Right hindlimb (tissue), 1 donor: ENCODE measurements at regions not wholly inside any gene's neighbourhood (a gene's known extent, or its start where the extent isn't known, plus 50 kb on each side); places are given as distances from the start of the nearest gene placed in this dataset.

ENCODE experiments used
- DNase-seq: peaks from one replicate; pipeline ENCODE4 v3.0.0-alpha.2; 2018

DNA sequence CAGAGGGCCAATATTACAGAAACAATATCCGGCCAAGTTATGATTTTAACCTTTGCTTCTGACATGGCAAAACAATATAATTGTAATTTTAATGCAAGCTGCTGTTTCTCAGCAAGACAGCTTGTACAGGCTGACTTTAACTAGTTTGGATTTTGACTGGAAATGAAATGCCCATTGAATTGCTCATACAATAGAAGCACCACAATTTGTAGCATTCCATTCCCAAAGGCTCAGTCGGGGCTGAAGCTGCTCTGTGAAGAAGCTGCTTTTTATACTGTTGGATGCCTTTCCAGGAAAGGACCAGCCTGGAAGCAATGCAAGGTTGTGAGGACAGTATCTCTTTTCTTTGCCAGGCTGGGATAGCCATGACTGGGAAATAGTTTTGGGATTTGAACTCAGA is 677.0 kb upstream of the FANCL start:
- no peak for DNase-seq

DNA sequence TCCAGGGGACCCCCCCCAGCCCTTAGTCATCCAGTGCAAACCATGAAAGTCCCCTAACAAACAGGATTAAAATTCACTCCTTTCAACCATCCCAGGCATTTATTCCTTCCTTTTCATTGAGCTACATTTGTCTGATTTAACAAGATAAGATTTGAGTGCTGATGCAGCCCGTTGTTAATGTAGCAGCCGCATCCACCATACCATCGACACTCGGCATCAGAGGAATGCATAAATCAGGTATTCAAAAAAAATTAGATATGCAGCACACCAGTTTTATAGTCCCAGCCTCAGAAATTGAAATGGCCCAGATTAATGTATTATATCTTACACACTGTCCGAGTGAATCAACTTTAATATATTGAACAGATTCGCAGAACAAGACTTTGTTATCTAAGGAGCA is 676.5 kb upstream of the FANCL start:
- no peak for DNase-seq

DNA sequence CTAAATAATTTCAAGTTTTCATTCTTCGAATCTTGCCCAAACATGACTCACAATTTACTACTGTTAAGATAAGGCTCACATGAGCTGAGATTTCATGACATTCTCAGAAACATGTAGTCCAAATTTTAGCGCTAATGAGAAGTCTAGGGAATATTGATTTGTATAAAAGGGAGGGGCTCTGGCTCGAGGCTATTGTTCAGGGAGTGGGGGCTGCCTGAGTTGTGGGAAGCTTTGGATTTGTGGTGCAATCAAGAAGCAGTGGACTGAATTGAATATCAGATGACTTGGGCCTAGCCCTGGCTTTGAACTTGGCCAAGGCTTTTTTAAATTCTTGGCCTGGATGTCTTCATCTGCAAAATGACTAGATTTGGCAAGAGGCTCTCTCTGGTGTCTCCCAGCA is 674.9 kb upstream of the FANCL start:
- DNase-seq: peak; percentile 61

DNA sequence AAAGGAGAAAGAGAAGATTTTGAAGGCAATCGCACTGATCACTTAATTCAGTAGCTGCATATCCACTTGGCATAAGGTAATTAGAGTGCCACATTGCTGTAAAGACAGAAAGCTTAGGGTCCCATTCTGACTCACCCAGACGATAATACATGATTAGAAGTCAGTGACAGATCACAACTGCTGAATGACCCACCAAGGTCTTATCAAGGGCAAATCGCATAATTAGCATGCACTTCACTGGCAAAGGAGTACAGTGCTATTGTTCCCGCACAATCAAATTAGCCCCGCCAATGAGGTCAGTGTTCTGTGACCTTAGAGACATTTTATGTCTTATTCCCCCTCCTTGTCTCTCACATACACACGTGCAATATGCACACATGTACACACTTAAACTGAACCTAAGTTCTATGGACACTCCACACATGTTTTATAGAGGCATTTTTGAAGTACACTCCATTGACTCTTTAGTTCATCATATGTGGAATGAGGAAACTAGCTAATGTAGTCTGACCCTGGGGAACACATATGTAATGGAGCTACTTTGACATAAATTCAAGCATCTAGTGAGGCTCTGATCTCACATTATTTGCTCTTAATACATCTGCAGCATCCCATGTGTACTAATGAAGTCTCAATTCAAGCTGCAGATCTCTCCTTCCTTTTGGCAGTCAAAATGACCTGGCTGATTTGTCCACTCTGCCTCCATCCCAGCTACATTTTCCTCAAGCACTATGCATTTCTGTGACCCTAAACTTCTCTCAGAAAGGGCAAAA is 673.8 kb upstream of the FANCL start:
- DNase-seq: peak; percentile 31

DNA sequence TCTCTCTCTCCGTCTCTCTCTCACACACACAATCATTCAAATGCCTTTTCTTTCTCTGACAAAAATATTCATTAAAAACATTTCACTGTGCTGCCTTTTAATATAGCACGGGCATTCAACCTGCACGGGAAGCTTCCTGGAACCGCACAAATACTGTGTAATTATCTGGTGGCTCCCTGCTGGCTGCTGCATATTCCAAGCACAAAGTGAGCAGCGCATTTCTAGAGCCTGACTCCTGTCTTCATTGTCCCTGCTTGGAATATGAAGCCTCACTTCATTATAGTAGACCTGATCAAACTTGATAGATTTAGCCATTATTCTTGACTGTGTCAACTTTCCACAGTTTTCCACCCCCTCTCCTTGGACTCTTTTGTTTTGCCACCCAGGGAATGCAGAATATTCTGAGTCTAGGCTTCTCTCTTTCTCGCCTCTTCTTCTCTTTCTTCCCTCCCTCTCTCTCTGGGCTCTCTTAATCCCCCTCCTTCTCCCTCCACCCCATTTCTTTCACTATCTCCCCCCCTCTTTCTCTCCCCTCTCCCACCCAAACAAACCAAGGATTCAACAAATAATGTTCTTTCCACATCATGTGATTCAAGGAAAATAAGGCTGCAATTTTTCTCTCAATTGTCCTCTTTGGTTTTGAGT is 672.1 kb upstream of the FANCL start:
- DNase-seq: no peak

DNA sequence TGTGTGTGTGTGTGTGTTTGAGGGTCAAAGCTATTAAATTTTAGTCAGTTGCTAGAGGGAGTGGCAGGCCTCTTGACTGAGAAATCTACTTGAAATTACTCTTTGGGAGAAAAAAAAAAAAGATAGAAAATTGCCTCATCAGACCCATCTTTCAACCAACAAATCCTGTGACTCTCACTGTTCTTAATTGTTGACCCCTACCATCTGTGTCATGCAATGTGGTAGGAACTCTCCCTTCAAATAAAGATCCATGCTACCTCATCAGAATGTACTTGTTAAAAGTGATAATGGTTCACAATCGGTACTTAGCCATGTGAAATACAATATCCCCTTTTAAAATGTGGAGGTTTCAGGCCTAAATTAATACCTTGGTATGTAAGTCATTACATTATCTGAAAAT is 670.8 kb upstream of the FANCL start:
- DNase-seq: no peak

DNA sequence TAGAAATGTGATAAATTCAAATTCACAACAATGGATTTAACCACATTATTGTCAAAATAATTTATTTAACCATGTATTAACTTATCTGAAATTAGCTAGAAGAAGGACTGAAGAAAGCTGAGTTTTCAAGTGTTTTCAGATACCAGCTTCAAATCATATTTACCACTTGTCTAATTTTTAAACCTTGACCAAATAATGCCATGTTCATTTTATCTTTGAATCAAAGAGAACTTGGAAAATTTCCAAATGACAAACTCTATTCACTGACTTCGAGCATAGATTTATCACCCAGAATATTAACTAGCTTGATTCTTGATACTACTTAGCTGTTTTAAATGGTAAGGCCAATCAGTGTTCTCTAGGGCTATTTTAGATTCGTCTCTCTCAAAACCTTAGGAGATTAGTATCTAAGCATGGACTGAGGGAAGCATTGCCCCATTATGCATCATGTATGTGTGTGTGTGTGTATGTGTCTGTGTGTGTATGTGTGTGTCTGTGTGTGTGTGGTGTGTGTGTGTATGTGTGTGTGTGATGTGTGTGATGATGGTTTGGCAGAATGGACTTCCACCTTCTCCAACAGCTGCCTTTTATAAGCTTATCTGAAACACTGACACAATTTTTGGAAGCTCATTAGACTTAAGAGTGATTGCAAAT is 667.5 kb upstream of the FANCL start:
- no peak for DNase-seq

DNA sequence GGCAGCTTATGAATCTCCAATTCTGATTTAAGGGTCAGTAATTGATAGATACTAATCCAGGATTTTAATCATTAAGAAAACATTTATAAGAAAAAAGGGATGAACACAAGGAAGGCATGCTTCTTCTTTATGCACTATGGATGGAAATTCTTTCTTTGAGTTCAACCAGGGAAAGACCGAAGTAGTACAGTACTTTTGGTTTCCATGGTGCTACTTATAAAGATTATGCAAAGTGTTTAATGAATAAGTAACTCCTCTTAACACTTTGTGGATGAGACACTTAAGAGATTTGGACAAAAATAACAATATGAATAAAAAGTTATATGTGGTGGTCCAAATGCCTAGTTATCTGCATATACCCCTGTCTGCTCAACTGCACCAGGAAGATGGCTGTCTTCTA is 666.5 kb upstream of the FANCL start:
- no peak for DNase-seq

DNA sequence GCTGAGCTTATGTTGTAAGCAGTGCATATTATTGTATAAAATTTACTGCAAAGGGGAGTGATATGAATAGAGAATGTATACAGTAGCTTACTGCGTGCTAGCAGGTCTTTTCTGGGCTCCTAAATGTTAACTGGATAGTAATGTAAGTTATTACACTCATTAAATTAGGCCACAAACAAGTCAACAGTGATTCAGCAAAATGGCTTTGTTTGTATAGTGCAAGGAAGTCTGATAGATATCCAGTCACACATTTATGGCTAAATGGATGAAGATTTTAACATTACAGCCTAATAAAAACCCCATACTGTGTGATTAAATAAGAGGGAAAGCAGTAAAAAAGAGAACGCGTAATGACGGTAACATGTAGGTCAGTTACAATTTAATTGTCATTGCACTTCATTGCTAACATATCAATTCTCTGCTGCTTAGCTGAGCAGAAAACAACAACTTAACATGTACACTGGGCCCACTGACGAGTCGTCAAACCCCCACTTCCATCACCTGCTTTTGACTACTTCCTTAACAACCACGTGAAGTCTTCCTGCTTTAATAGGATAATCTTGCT is 665.0 kb upstream of the FANCL start:
- no peak for DNase-seq

DNA sequence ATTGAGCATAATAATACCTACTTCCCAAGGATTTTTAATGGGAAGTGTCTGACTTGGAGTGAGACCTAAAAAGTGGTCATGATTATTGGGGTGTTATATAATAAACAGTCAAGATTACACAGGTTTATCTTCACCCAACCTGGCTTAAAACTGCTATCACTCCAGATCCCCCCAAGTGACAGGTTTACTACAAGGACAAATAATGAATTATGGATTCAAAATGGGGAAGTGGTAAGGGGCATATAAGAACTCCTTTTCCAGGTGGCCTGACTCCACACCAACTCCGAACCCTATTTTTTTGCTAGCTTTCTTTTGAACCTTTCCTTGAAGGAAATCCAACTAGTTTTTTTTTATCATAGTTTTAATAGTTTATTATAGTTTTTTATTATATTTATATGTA is 663.0 kb upstream of the FANCL start:
- DNase-seq: no peak

DNA sequence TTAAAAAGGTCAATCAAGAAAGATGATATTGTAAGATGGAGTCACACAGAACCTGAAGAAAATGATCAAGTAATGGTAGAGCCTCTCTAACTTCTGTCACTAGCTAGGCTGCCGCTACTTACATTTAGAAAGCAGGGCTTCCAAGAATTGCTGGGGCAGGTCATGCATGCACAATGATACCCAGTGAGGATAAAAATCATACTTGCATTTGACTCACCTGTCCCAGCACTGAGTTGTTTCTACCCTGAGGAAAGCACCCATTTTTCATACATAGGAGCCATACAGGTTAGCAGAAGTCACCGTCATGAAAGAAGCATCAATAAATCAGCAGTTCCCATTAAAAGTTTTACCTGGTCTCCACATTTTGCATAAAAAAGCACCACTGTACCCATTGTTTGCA is 662.3 kb upstream of the FANCL start:
- no peak for DNase-seq

DNA sequence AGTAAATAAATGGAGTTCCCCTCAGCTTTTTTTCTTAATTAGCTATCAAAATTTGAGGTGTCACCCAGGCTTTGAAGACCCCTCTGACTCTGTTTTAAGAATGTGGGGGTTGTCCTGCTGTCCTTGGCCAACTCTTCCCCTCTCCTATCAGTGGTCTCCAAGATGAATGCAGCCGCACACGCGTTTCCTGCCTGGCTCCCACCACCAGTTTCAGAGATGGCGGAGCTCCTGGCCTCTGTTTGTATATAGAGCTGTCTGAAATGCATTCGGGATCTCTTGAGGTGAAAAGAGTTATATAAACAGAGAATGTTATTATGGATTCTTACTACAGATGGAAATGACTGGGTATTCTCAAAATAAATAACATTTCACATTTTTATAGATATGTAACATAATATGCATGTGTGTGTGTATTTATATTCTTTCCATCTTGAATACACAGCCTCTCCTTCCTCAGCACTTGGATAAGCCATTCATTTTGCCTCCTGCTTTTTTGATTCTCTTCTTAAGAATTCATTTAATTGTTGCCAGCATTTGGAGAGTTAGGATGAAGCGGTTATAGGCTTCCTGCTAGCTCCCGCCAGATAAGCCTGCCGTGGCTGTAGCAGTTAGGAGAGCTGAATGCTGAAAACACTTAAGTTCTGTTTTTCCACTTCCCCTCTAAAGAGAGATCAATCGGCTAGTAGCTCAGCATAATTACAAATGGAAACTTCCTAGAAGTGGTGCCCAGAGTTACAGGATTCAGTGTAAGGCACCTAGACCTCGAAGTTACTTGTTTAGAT is 659.3 kb upstream of the FANCL start:
- peak; percentile 37 for DNase-seq

DNA sequence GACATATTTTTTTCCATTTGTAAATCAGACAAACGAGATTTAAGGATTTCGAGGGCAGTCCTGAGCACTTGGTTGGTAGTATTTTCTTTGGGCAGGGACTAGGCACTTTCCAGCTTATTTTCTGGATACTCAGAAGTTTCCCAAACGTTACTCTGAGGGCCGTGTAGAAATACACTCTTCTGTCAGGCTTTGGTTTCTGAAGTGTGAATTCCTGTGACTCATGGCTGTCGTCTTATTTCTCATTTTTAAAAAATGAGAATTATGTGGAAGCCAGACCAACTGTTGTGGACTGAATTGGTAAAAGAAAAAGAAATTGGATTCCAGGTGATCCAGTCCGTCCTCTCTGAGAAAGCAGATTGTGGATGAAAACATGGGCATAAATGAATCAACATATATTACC is 658.6 kb upstream of the FANCL start:
- DNase-seq: no peak

DNA sequence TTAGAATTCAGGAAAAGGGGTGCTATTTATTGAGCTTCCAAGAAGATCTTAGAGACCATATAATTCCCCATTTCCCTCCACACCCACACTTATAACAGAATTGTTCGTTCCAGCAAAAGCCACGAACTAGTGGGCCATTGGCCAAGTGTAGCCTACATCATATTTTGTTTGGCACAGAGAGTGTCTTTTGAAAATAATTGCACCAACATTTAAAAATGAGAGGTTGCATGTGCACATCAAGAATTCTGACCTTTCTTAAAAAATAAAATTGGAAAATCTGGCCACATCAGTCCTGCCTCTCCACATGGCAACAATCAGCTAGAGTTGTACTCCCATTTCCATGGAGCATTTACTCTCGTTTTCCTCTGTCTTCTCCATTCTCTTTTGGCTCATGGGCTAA is 655.5 kb upstream of the FANCL start:
- peak; percentile 68 for DNase-seq

DNA sequence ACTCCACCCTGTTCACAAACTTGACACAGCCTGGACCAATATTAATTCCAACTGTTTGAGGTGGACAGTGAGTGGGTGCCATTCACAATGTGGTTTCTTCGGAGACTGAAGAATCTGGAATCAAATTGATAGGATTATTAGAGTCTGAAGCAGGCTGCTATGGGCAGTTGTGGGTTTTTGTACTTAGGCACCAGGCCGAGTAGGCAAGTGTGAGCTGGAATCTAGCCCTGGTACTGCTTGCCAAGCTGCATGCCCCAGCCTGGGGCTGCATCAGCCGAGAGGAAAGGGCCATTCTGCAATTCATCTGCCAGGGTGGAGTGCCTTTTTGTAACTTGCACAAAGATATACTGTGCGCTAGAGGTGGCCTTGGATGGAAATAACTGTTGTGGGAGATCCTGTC is 654.7 kb upstream of the FANCL start:
- DNase-seq: peak; percentile 35

DNA sequence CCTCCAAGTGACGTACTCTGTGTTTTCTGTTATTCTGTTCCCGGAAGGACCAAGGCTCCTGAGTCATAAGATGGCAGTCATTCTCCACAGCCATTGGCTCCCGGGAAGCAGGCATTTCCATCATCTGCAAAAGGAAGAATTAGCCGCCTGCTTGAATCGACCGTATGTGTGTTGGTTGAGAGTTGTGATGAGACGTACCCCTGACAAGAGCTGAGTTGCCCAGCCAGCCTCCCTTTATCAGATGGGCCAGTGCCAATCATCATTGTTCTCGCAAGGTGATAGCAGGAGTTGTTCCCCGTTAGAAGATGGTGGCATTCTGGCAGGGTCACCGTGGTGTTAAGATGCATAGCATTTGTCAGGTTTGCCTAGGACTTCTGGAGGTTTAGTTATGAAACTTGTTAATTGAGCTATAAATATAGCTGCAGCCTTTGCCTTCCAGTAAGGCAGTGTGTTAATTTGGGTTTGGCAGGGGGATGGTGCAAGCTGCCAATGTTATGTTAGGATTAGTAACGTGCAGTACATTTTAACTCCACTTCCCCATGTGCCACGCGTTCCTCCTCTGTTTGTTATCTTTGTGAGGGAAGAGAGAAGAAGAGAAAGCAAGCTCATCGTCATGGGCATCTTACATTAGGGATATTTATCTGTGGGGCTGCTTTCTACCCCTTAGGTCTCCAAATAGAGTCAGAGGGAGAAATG is 652.7 kb upstream of the FANCL start:
- DNase-seq: no peak

DNA sequence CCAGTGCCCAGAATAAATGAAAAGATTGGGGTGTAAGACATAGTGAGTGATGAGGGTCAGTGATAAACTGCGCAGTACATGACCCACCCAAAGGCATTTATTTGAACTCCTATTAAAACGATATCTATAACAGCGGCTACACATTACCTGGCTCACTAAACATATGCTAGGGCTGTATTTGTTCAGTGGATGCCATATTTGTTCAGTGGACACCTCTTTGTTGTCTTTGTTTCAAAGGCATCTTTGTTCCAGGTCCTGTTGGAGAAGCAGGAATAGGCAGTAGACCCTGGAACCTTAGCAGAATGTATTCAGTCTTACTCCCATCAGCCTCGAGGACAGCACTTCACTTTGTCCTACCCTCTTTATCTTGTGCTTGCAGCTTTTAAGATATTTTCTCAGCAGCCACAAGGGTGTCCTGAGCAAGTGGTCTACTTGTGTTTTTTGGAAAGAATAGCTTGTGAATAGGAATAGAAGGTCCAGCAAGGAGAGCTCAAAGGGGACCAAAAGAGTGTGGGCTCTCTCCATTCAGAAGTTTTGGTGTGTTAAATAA is 650.8 kb upstream of the FANCL start:
- no peak for DNase-seq

DNA sequence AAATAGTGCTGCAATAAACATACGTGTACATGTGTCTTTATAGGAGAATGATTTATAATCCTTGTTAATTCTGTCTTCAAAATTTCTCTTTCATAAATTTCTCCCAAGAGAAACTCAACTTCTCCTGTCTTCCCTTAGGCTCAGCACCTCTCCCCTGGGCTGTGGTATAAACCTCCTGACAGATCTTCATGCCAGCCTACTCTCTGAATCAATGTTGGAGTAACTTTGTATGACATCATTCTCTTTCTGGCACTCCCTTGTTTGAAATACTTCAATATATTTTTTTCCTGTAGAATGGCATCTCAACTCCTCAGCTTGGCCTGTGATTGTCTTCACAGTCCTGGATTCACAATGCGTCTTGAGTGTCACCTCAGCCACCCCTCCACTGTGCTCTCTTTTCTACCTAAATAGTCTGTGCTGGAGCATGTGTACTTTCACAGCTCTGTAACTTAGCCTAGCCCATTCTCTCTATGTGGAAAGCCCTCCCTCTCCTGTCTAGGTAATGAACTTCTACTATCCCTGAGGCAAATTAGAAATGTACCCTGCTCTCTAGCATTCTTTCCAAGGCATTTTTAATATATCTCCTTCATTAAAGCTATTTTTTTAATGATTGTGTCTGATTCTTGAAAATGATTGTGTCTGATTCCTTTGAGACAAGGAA is 649.9 kb upstream of the FANCL start:
- no peak for DNase-seq

DNA sequence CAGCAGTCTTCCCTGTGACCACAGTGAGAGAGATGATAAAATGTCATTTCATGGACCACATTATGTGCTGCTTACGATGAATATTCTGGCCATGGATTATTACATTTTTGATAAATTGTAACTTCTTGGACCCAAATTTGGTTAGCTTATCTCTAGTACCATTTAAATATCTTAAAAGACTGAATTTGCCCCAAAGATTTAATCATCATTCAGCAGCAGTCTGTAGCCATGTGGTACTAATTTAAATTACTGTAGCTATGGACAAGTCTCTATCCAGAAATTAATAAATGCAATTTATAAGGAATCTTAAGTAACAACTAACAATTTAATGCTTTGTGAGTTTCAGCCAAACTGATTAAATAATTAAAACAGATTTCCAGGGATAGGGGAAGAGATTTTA is 644.9 kb upstream of the FANCL start:
- DNase-seq: no peak

DNA sequence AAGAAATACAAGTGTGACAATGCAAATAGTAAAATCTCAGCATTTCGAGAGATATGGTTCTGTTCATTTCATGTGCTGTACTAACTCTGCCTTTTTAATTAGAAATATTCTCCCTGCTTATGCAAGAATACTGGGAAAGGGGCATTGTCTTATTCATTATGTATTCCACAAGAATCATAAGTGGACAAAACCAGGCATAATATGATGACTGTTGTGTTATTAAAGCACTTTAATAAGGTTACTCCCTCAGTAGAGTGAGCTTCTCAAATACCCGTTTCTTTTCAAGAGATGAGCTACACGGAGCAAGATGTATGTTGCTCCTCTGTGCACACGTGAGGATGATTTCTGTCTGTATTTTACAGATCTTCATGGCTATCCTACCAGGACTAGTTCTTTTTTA is 638.7 kb upstream of the FANCL start:
- DNase-seq: no peak

DNA sequence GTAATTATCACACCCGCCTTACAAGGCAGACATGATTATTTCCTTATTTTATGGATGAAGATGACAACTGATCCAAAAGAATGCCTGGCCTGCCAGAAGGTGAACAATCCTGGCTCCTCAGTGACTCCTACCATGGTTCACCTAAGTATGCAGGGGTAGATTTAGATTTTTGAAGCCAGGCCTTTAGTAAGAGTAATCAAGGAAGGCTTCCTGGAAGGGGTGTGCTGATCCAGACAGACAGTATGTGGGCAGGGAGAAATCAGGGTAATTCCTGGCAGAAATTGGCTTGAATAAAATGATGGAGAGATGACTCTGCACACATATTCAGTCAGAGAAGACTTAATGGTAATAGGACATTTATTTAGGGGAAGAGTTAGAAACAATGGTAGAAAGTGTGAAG is 637.7 kb upstream of the FANCL start:
- no peak for DNase-seq

DNA sequence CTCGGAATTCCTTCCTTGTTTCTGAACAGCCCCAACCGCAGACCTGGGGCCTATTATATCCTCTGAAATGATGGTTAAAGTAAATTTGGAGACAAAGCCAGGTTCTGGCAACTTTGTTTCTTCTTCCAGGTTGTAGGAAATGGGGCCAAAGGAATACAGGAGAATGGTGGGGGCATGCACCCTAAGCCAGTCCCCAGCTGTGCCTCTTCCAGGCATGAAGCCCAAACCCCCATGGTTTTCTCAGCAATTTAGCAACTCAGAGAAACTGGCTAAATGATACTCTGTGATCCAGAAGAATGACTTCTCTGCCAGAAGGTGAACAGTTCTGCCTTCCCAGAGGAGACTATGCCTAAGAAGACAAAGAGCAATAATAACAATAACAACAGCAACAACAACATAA is 635.0 kb upstream of the FANCL start:
- peak; percentile 64 for DNase-seq
